Stomach (tissue), 8 donors: ENCODE measurements at regions not wholly inside any gene's neighbourhood (a gene's known extent, or its start where the extent isn't known, plus 50 kb on each side); places are given as distances from the start of the nearest gene placed in this dataset.
A peak's percentile ranks its signal among the peaks of the same experiment; 100 is the strongest.

Experiments used
- DNase-seq, 2 donors: peaks; one replicate each; pipeline versions ENCODE4 v3.0.0 to v3.0.0-alpha.2; 2013 to 2019
- H3K27ac ChIP-seq, 5 donors: fragments of 200-600 bp in 4 of 5; sonication (generic) in 4 of 5; one replicate each; pipeline ENCODE4 v1.5.1; 2013 to 2019; ENCODE audit warnings: mild to moderate bottlenecking in 1 of 5, moderate library complexity in 1 of 5
- H3K27me3 ChIP-seq, 3 donors: fragments of 200-600 bp; sonication (generic); one replicate each; pipeline ENCODE4 v1.5.1; 2017 to 2019; ENCODE audit warnings: mixed run types in 1 of 3
- H3K36me3 ChIP-seq, 4 donors: fragments of 200-600 bp; sonication (generic); 1 replicate in 3 of 4; 2 replicates in 1 of 4; pipeline ENCODE4 v1.5.1; 2016 to 2019
- H3K4me1 ChIP-seq, 4 donors: fragments of 200-600 bp; sonication (generic); one replicate each; pipeline ENCODE4 v1.5.1; 2016 to 2019
- H3K4me3 ChIP-seq, 4 donors: fragments of 200-600 bp; sonication (generic) in 3 of 4; one replicate each; pipeline ENCODE4 v1.5.1; 2016 to 2019; ENCODE audit warnings: mild to moderate bottlenecking in 1 of 4
- H3K9me3 ChIP-seq, 4 donors: fragments of 200-600 bp; sonication (generic); one replicate each; pipeline ENCODE4 v1.5.1; 2016 to 2019
- CTCF ChIP-seq, 7 experiments: fragments of 450-650 bp in 4 of 7; fragments of 200-600 bp in 3 of 7; sonication (generic) in 3 of 7; IDR thresholded peaks; one replicate each; pipeline ENCODE4 v1.5.1; 2016 to 2019; ENCODE audit warnings: antibody characterized with exemption in 7 of 7, control low read depth in 2 of 7, mild to moderate bottlenecking in 1 of 7
- EP300 ChIP-seq: sonication (generic); formaldehyde crosslinking; IDR thresholded peaks from one replicate; pipeline ENCODE4 v1.6.1; 2017; ENCODE audit warnings: antibody characterized with exemption
- POLR2A ChIP-seq, 4 donors: fragments of 450-650 bp; IDR thresholded peaks; one replicate each; pipeline ENCODE4 v1.6.1; 2016; ENCODE audit warnings: antibody characterized with exemption in 4 of 4, control low read depth in 2 of 4, mild to moderate bottlenecking in 1 of 4, moderate library complexity in 1 of 4
- POLR2AphosphoS5 ChIP-seq, 3 donors: sonication (generic); formaldehyde crosslinking; IDR thresholded peaks; one replicate each; pipeline ENCODE4 v1.6.1; 2016; ENCODE audit warnings: antibody characterized with exemption in 3 of 3
- WGBS, 5 donors: extraction: QIAGEN DNeasy Blood & Tissue Kit in 3 of 5; methylation state at CpG; one replicate each; pipeline versions ENCODE4 v1.1.5 to v1.1.7; 2013 to 2018; 5-methylcytosine and 5-hydroxymethylcytosine counted together
- intact Hi-C: fragments of 100-400 bp; cut with DNase I; formaldehyde crosslinking; loops from one replicate; pipeline ENCODE4 v1.15.1; 2023; ENCODE audit warnings: low total_unique reads
- donor health status: healthy with polysubstance abuse.
- donor health status: Bipolar disorder and iron deficiency.
- donor health status: healthy.

GRCh38 chr2:226403369-226403768, 396.3 kb downstream of the IRS1 start:
- no peaks in the 10 kb centered on the region for H3K9me3 ChIP-seq
- peak in 1 of 2 donors; percentile 9 for DNase-seq
- no peak overlapping the region for H3K4me3 ChIP-seq
- intact Hi-C loops = no loop called here
- TF ChIP-seq EP300 (no peak), POLR2AphosphoS5 (IDR thresholded peaks at IDR 0.05) (no peak), POLR2A (IDR thresholded peaks at IDR 0.05) (no peak), CTCF (IDR thresholded peaks at IDR 0.05) (no peak)
- H3K4me1 ChIP-seq = peaks cover 0 to 7% (median 0%) of the 10 kb centered on the region in 4 donors
- no peaks in the 10 kb centered on the region for H3K36me3 ChIP-seq
- 44 to 60% (median 52%) methylated on average over 2 of the region's 2 CpGs for WGBS, 5 donors
- no peaks in the 10 kb centered on the region for H3K27me3 ChIP-seq
- no peak overlapping the region for H3K27ac ChIP-seq

GRCh38 chr2:226399006-226399405, 400.6 kb downstream of the IRS1 start:
- no peak for TF ChIP-seq CTCF (IDR thresholded peaks at IDR 0.05)
- no peak for TF ChIP-seq POLR2AphosphoS5 (IDR thresholded peaks at IDR 0.05)
- TF ChIP-seq EP300 = no peak
- TF ChIP-seq POLR2A (IDR thresholded peaks at IDR 0.05) = no peak
- intact Hi-C loops = no loop called here

GRCh38 chr2:226398580-226398979, 401.0 kb downstream of the IRS1 start:
- DNase-seq = peak in 1 of 2 donors; percentile 20
- H3K9me3 ChIP-seq = no peaks in the 10 kb centered on the region
- no peak for TF ChIP-seq POLR2AphosphoS5 (IDR thresholded peaks at IDR 0.05)
- TF ChIP-seq POLR2A (IDR thresholded peaks at IDR 0.05) = no peak
- no peak for TF ChIP-seq EP300
- 87 to 100% (median 100%) methylated on average over 1 of the region's 1 CpG for WGBS, 5 donors
- H3K4me3 ChIP-seq = no peak overlapping the region
- no peak overlapping the region for H3K27ac ChIP-seq
- no peaks in the 10 kb centered on the region for H3K4me1 ChIP-seq
- H3K36me3 ChIP-seq = no peaks in the 10 kb centered on the region
- intact Hi-C loops = no loop called here
- H3K27me3 ChIP-seq = no peaks in the 10 kb centered on the region

More at GRCh38 chr2:226399006-226399405, 400.6 kb downstream of the IRS1 start:
- Histone ChIP-seq H3K4me1 (no peaks in the 10 kb centered on the region), H3K27me3 (no peaks in the 10 kb centered on the region), H3K27ac (no peak overlapping the region), H3K9me3 (no peaks in the 10 kb centered on the region), H3K36me3 (no peaks in the 10 kb centered on the region), H3K4me3 (no peak overlapping the region)
- WGBS, 5 donors = 71 to 89% (median 84%) methylated on average over 1 of the region's 1 CpG
- DNase-seq = no peak

- H3K9me3 ChIP-seq = no peaks in the 10 kb centered on the region
- intact Hi-C loops = no loop called here
- H3K4me3 ChIP-seq = no peak overlapping the region
- no peaks in the 10 kb centered on the region for H3K27me3 ChIP-seq
- WGBS, 5 donors = 77 to 93% (median 89%) methylated on average over 2 of the region's 2 CpGs
- no peak for TF ChIP-seq POLR2A (IDR thresholded peaks at IDR 0.05)
- no peak for TF ChIP-seq CTCF (IDR thresholded peaks at IDR 0.05)
- no peak for TF ChIP-seq EP300
- TF ChIP-seq POLR2AphosphoS5 (IDR thresholded peaks at IDR 0.05) = no peak
- H3K36me3 ChIP-seq = no peaks in the 10 kb centered on the region
- no peak for DNase-seq
- no peak overlapping the region for H3K27ac ChIP-seq
- H3K4me1 ChIP-seq = no peaks in the 10 kb centered on the region
These were observed 403.1 kb downstream of the IRS1 start for GRCh38 chr2:226396541-226396940.

- intact Hi-C loops = no loop called here
- Histone ChIP-seq H3K9me3 (no peaks in the 10 kb centered on the region), H3K36me3 (no peaks in the 10 kb centered on the region), H3K4me3 (no peak overlapping the region), H3K27ac (no peak overlapping the region), H3K4me1 (no peaks in the 10 kb centered on the region), H3K27me3 (no peaks in the 10 kb centered on the region)
- WGBS, 5 donors = 87 to 89% (median 88%) methylated on average over 4 of the region's 4 CpGs
- TF ChIP-seq POLR2AphosphoS5 (IDR thresholded peaks at IDR 0.05) (no peak), CTCF (IDR thresholded peaks at IDR 0.05) (no peak), POLR2A (IDR thresholded peaks at IDR 0.05) (no peak), EP300 (no peak)
- DNase-seq = no peak
These were observed 412.1 kb downstream of the IRS1 start for GRCh38 chr2:226387499-226387942.
